Endothelial cell of umbilical vein (primary cell): ENCODE measurements at regions not wholly inside any gene's neighbourhood (a gene's known extent, or its start where the extent isn't known, plus 50 kb on each side); places are given as distances from the start of the nearest gene placed in this dataset.

Experiments used
- BruUV-seq: library from RNA; stranded (reverse); fragments of 400-500 nt; replicated peaks from 2 replicates; lab custom pipeline; 2021; lab: Mats Ljungman, UMichigan
- CTCF ChIA-PET: fragments of 300-600, 350-600 bp; sonication (Branson Sonifier 250); formaldehyde crosslinking; loops from one replicate; lab custom pipeline; 2021; ENCODE audit warnings: antibody characterized with exemption, inconsistent platforms; lab: Charles Lee
- POLR2A ChIA-PET: fragments of 300-600, 350-600 bp; sonication (Branson Sonifier 250); formaldehyde crosslinking; loops from one replicate; lab custom pipeline; 2021; ENCODE audit warnings: antibody characterized with exemption, inconsistent platforms; lab: Charles Lee
- DNase-seq: peaks from one replicate; pipeline ENCODE4 v3.0.0-alpha.2; 2011; ENCODE audit warnings: low read depth, low spot score
- FAIRE-seq: peaks from 2 replicates; lab custom pipeline; 2011; peaks lifted over from hg19 to GRCh38; lab: Jason Lieb, UNC
- H2AFZ ChIP-seq: 2 replicates; pipeline ENCODE4 v1.6.0; 2012; ENCODE audit warnings: low read depth, low read length, control low read depth, inconsistent platforms
- H3K27ac ChIP-seq: 2 replicates; pipeline ENCODE4 v1.5.1; 2011; ENCODE audit warnings: low read depth, mild to moderate bottlenecking, control low read depth, low read length, moderate library complexity; ENCODE audit not compliant: insufficient read depth
- H3K27me3 ChIP-seq, 2 experiments: 2 replicates each; pipeline versions ENCODE4 v1.6.0 to v1.6.1; 2011; ENCODE audit warnings: low read length in 2 of 2, mixed read lengths in 1 of 2; ENCODE audit not compliant: control insufficient read depth in 2 of 2, insufficient read depth in 2 of 2
- H3K36me3 ChIP-seq, 2 experiments: 2 replicates in 1 of 2; 3 replicates in 1 of 2; pipeline ENCODE4 v1.5.1; 2011; ENCODE audit warnings: low read length in 2 of 2, mild to moderate bottlenecking in 1 of 2, moderate library complexity in 1 of 2; ENCODE audit not compliant: control insufficient read depth in 2 of 2, insufficient read depth in 2 of 2; ENCODE audit errors: extremely low read depth in 1 of 2
- H3K4me1 ChIP-seq: 3 replicates; pipeline ENCODE4 v1.5.1; 2011; ENCODE audit warnings: mild to moderate bottlenecking, low read length; ENCODE audit not compliant: control insufficient read depth, insufficient read depth; ENCODE audit errors: extremely low read depth
- H3K4me2 ChIP-seq: 2 replicates; pipeline ENCODE4 v1.6.1; 2011; ENCODE audit warnings: low read length, control low read depth, mixed read lengths; ENCODE audit not compliant: insufficient read depth
- H3K4me3 ChIP-seq, 3 experiments: fragments of 200-600 bp in 1 of 3; sonication (generic), shearing (Covaris generic) in 1 of 3; replicated peaks in 1 of 3; 2 replicates each; pipeline ENCODE4 v1.5.1; 2011 to 2016; ENCODE audit warnings: control low read depth in 3 of 3, low read length in 3 of 3, mild to moderate bottlenecking in 2 of 3, inconsistent platforms in 1 of 3, low read depth in 1 of 3, moderate library complexity in 1 of 3; ENCODE audit not compliant: insufficient read depth in 1 of 3
- H3K79me2 ChIP-seq: 2 replicates; pipeline ENCODE4 v1.6.0; 2012; ENCODE audit warnings: low read length, inconsistent platforms; ENCODE audit not compliant: control insufficient read depth, insufficient read depth
- H3K9ac ChIP-seq: replicated peaks from 2 replicates; pipeline ENCODE3; 2011; ENCODE audit warnings: low read length, control low read depth; ENCODE audit not compliant: insufficient read depth; ENCODE audit errors: extremely low read depth
- H3K9me1 ChIP-seq: replicated peaks from 3 replicates; pipeline ENCODE4 v1.6.0; 2011; ENCODE audit warnings: mild to moderate bottlenecking, low read length; ENCODE audit not compliant: control insufficient read depth, insufficient read depth; ENCODE audit errors: extremely low read depth
- H3K9me3 ChIP-seq: replicated peaks from 2 replicates; pipeline ENCODE4 v1.5.1; 2012; ENCODE audit warnings: low read length, inconsistent platforms; ENCODE audit not compliant: control insufficient read depth, insufficient read depth
- H4K20me1 ChIP-seq: replicated peaks from 2 replicates; pipeline ENCODE3; 2011; ENCODE audit warnings: mild to moderate bottlenecking, low read length; ENCODE audit not compliant: control insufficient read depth, insufficient read depth; ENCODE audit errors: extremely low read depth
- EZH2 ChIP-seq: IDR thresholded peaks from 2 replicates; pipeline ENCODE4 v1.6.1; 2012; ENCODE audit warnings: borderline replicate concordance, low read depth, mild to moderate bottlenecking, moderate library complexity, low read length, inconsistent platforms; ENCODE audit not compliant: severe bottlenecking
- FOS ChIP-seq: IDR thresholded peaks from 2 replicates; pipeline ENCODE4 v1.6.1; 2011; ENCODE audit warnings: mild to moderate bottlenecking, low read length, moderate library complexity, borderline replicate concordance; ENCODE audit not compliant: insufficient read depth
- GATA2 ChIP-seq: IDR thresholded peaks from 2 replicates; pipeline ENCODE4 v1.7.0; 2011; ENCODE audit warnings: low read depth, mild to moderate bottlenecking, moderate library complexity, mixed read lengths, low read length; ENCODE audit not compliant: insufficient read length, insufficient read depth
- JUN ChIP-seq: IDR thresholded peaks from 2 replicates; pipeline ENCODE4 v1.6.1; 2011; ENCODE audit warnings: borderline replicate concordance, low read depth; ENCODE audit not compliant: insufficient read length, insufficient read depth
- MAX ChIP-seq: IDR thresholded peaks from 2 replicates; pipeline ENCODE4 v1.6.1; 2011; ENCODE audit not compliant: insufficient read depth, insufficient read length
- MYC ChIP-seq: IDR thresholded peaks from one replicate; pipeline ENCODE4 v1.6.1; 2011; ENCODE audit warnings: mild to moderate bottlenecking, low read depth, low read length
- POLR2A ChIP-seq: IDR thresholded peaks from 2 replicates; pipeline ENCODE4 v1.6.1; 2012; ENCODE audit warnings: low read depth, mild to moderate bottlenecking, control low read depth, low read length
- POLR2AphosphoS5 ChIP-seq: IDR thresholded peaks from 2 replicates; pipeline ENCODE4 v1.6.1; 2012; ENCODE audit warnings: low read depth, mild to moderate bottlenecking, control low read depth, low read length, moderate library complexity; ENCODE audit not compliant: insufficient read depth
- dilution Hi-C: fragments of 300-500 bp; cut with MboI; formaldehyde crosslinking; loops from one replicate; pipeline ENCODE4 v1.15.0; 2019; ENCODE audit warnings: low sequenced_read_pairs; ENCODE audit not compliant: extremely low pct_ligation_motif_present
- intact Hi-C: fragments of 100-400 bp; cut with micrococcal nuclease; formaldehyde crosslinking; loops from one replicate; pipeline ENCODE4 v1.10.0; 2022
- TF ChIP-seq, protein P1 (sequence below), 2 donors: IDR thresholded peaks; 1 replicate in 1 of 2; 2 replicates in 1 of 2; pipeline ENCODE4 v1.5.1; 2011; ENCODE audit warnings: low read length in 2 of 2, mild to moderate bottlenecking in 2 of 2, moderate library complexity in 2 of 2, control low read depth in 1 of 2, inconsistent platforms in 1 of 2, low read depth in 1 of 2; ENCODE audit not compliant: insufficient read depth in 1 of 2; ENCODE audit errors: extremely low read depth in 1 of 2

GRCh38 chr18:62457877-62458276 lies 64.9 kb upstream of the ZCCHC2 start:
- dilution Hi-C loops = no loop called here
- intact Hi-C loops = loop anchor here (10.0 kb wide), 1 partner anchor 417 kb away; no protein-coding TSS in a partner anchor
- no TSS peak for BruUV-seq
- no peak for TF ChIP-seq MAX
- TF ChIP-seq GATA2 = no peak
- no peak for TF ChIP-seq EZH2
- TF ChIP-seq JUN = no peak
- TF ChIP-seq POLR2AphosphoS5 = no peak
- TF ChIP-seq MYC = no peak
- TF ChIP-seq, protein P1, sequence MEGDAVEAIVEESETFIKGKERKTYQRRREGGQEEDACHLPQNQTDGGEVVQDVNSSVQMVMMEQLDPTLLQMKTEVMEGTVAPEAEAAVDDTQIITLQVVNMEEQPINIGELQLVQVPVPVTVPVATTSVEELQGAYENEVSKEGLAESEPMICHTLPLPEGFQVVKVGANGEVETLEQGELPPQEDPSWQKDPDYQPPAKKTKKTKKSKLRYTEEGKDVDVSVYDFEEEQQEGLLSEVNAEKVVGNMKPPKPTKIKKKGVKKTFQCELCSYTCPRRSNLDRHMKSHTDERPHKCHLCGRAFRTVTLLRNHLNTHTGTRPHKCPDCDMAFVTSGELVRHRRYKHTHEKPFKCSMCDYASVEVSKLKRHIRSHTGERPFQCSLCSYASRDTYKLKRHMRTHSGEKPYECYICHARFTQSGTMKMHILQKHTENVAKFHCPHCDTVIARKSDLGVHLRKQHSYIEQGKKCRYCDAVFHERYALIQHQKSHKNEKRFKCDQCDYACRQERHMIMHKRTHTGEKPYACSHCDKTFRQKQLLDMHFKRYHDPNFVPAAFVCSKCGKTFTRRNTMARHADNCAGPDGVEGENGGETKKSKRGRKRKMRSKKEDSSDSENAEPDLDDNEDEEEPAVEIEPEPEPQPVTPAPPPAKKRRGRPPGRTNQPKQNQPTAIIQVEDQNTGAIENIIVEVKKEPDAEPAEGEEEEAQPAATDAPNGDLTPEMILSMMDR (IDR thresholded peaks at IDR 0.05; ENCODE audit: extremely low read depth in 1 of 2, insufficient read depth in 1 of 2, low read depth in 1 of 2, low read length in 2 of 2) = no peak
- TF ChIP-seq FOS = no peak
- TF ChIP-seq POLR2A = no peak
- no peak overlapping the region for H3K9ac ChIP-seq
- no peaks in the 10 kb centered on the region for H3K36me3 ChIP-seq
- no peak overlapping the region for H3K4me2 ChIP-seq
- no peaks in the 10 kb centered on the region for H3K27me3 ChIP-seq
- H3K4me3 ChIP-seq = no peak overlapping the region
- ChIA-PET POLR2A (no interaction called here), CTCF (no interaction called here)
- H3K9me1 ChIP-seq = no peaks in the 10 kb centered on the region
- no peak for DNase-seq
- no peak overlapping the region for H2AFZ ChIP-seq
- no peak overlapping the region for H3K27ac ChIP-seq
- FAIRE-seq = no peak
- H4K20me1 ChIP-seq = no peaks in the 10 kb centered on the region
- peaks cover 12% of the 10 kb centered on the region for H3K4me1 ChIP-seq
- no peaks in the 10 kb centered on the region for H3K9me3 ChIP-seq
- H3K79me2 ChIP-seq = no peaks in the 10 kb centered on the region
